ENCODE measurements at regions not wholly inside any gene's neighbourhood (a gene's known extent, or its start where the extent isn't known, plus 50 kb on each side); places are given as distances from the start of the nearest gene placed in this dataset.

GRCh38 chr10:128364631-128365030 lies 238.4 kb upstream of the MKI67 start:
- Histone ChIP-seq H3K4me3 (no peak overlapping the region), H3K36me3 (ENCODE audit: insufficient read depth in 1 of 2, low read depth in 1 of 2) (no peaks in the 10 kb centered on the region), H3K27ac (no peak overlapping the region), H3K4me1 (no peaks in the 10 kb centered on the region), H3K27me3 (ENCODE audit: insufficient read depth in 3 of 3, low read length in 2 of 3) (no peaks in the 10 kb centered on the region), H3K9me3 (no peaks in the 10 kb centered on the region)
- no peak for TF ChIP-seq CTCF (IDR thresholded peaks at IDR 0.05)
- no peak for DNase-seq
- ATAC-seq: no peak
- 54 to 86% (median 59%) methylated on average over 3 of the region's 3 CpGs for WGBS, 3 donors
- intact Hi-C loops (cut with DNase I): no loop called here

- ATAC-seq (no peak), DNase-seq (no peak)
- 86 to 89% (median 87%) methylated on average over 17 of the region's 17 CpGs for WGBS, 3 donors
- H3K9me3 ChIP-seq: no peaks in the 10 kb centered on the region
- H3K4me1 ChIP-seq: no peaks in the 10 kb centered on the region
- TF ChIP-seq CTCF (IDR thresholded peaks at IDR 0.05): no peak
- no peak overlapping the region for H3K27ac ChIP-seq
- intact Hi-C loops (cut with DNase I): no loop called here
- H3K36me3 ChIP-seq (ENCODE audit: insufficient read depth in 1 of 2, low read depth in 1 of 2): no peaks in the 10 kb centered on the region
- H3K27me3 ChIP-seq (ENCODE audit: insufficient read depth in 3 of 3, low read length in 2 of 3): no peaks in the 10 kb centered on the region
- no peak overlapping the region for H3K4me3 ChIP-seq
Observed at GRCh38 chr10:128365156-128365725, 239.0 kb upstream of the MKI67 start.

- TF ChIP-seq CTCF (IDR thresholded peaks at IDR 0.05): no peak
- intact Hi-C loops (cut with DNase I): no loop called here
- no peaks in the 10 kb centered on the region for H3K27me3 ChIP-seq (ENCODE audit: insufficient read depth in 3 of 3, low read length in 2 of 3)
- ATAC-seq (no peak), DNase-seq (no peak)
- 44 to 55% (median 49%) methylated on average over 3 of the region's 3 CpGs for WGBS, 3 donors
- H3K4me3 ChIP-seq: no peak overlapping the region
- no peak overlapping the region for H3K27ac ChIP-seq
- no peaks in the 10 kb centered on the region for H3K36me3 ChIP-seq (ENCODE audit: insufficient read depth in 1 of 2, low read depth in 1 of 2)
- H3K4me1 ChIP-seq: no peaks in the 10 kb centered on the region
- no peaks in the 10 kb centered on the region for H3K9me3 ChIP-seq
Observed at GRCh38 chr10:128367807-128368206, 241.6 kb upstream of the MKI67 start.

- intact Hi-C loops (cut with DNase I): no loop called here
Observed at GRCh38 chr10:128369101-128369650, 243.0 kb upstream of the MKI67 start.

More at GRCh38 chr10:128369101-128369650, 243.0 kb upstream of the MKI67 start:
- TF ChIP-seq CTCF (IDR thresholded peaks at IDR 0.05): no peak
- DNase-seq (no peak), ATAC-seq (no peak)
- Histone ChIP-seq H3K36me3 (ENCODE audit: insufficient read depth in 1 of 2, low read depth in 1 of 2) (no peaks in the 10 kb centered on the region), H3K9me3 (no peaks in the 10 kb centered on the region), H3K27ac (no peak overlapping the region), H3K27me3 (ENCODE audit: insufficient read depth in 3 of 3, low read length in 2 of 3) (no peaks in the 10 kb centered on the region), H3K4me3 (no peak overlapping the region), H3K4me1 (no peaks in the 10 kb centered on the region)
- 84 to 93% (median 86%) methylated on average over 12 of the region's 12 CpGs for WGBS, 3 donors
